Frontal cortex (tissue), 3 donors: ENCODE measurements at regions not wholly inside any gene's neighbourhood (a gene's known extent, or its start where the extent isn't known, plus 50 kb on each side); places are given as distances from the start of the nearest gene placed in this dataset.

ENCODE experiments used
- DNase-seq, 2 donors: peaks; one replicate each; pipeline ENCODE4 v3.0.0; 2012; ENCODE audit warnings: low spot score in 2 of 2
- FAIRE-seq: peaks from 2 replicates; lab custom pipeline; 2012; peaks lifted over from hg19 to GRCh38; lab: Jason Lieb, UNC
- donor health status: control.
- donor health status: control.
- donor health status: control.

- DNase-seq (no peak), FAIRE-seq (no peak)
These were observed 51.1 kb upstream of the NHSL1 start for GRCh38 chr6:138550346-138550767.

GRCh38 chr6:138554146-138554545 lies 54.9 kb upstream of the NHSL1 start:
- no peak for DNase-seq
- FAIRE-seq: no peak

- no peak for DNase-seq
- no peak for FAIRE-seq
These were observed 56.2 kb upstream of the NHSL1 start for GRCh38 chr6:138555421-138555988.

- no peak for FAIRE-seq
- DNase-seq: no peak
These were observed 57.9 kb upstream of the NHSL1 start for GRCh38 chr6:138557147-138557546.

- no peak for FAIRE-seq
- DNase-seq: no peak
These were observed 59.8 kb upstream of the NHSL1 start for GRCh38 chr6:138559143-138559542.

- DNase-seq (no peak), FAIRE-seq (no peak)
These were observed 61.0 kb upstream of the NHSL1 start for GRCh38 chr6:138560130-138560860.

- no peak for DNase-seq
- no peak for FAIRE-seq
These were observed 63.4 kb upstream of the NHSL1 start for GRCh38 chr6:138562691-138563090.

GRCh38 chr6:138563231-138563630 lies 63.9 kb upstream of the NHSL1 start:
- FAIRE-seq (no peak), DNase-seq (no peak)

GRCh38 chr6:138563650-138564049 lies 64.4 kb upstream of the NHSL1 start:
- FAIRE-seq (no peak), DNase-seq (no peak)

GRCh38 chr6:138564170-138564721 lies 65.0 kb upstream of the NHSL1 start:
- DNase-seq (no peak), FAIRE-seq (no peak)

GRCh38 chr6:138567052-138567451 lies 67.8 kb upstream of the NHSL1 start:
- FAIRE-seq: no peak
- no peak for DNase-seq

GRCh38 chr6:138568997-138569396 lies 69.7 kb upstream of the NHSL1 start:
- no peak for DNase-seq
- FAIRE-seq: no peak

- DNase-seq: no peak
- FAIRE-seq: no peak
These were observed 70.3 kb upstream of the NHSL1 start for GRCh38 chr6:138569554-138569953.

- DNase-seq: no peak
- no peak for FAIRE-seq
These were observed 70.9 kb upstream of the NHSL1 start for GRCh38 chr6:138569970-138570724.

- no peak for DNase-seq
- no peak for FAIRE-seq
These were observed 71.4 kb upstream of the NHSL1 start for GRCh38 chr6:138570725-138571029.

- no peak for FAIRE-seq
These were observed 71.9 kb upstream of the NHSL1 start for GRCh38 chr6:138571181-138571580.

GRCh38 chr6:138571585-138572166 lies 72.4 kb upstream of the NHSL1 start:
- FAIRE-seq: no peak
- DNase-seq: no peak

More at GRCh38 chr6:138571181-138571580, 71.9 kb upstream of the NHSL1 start:
- DNase-seq: no peak

GRCh38 chr6:138572167-138572875 lies 73.0 kb upstream of the NHSL1 start:
- peak in 1 of 2 donors; percentile 38 for DNase-seq

GRCh38 chr6:138572885-138573284 lies 73.6 kb upstream of the NHSL1 start:
- no peak for DNase-seq
- no peak for FAIRE-seq

More at GRCh38 chr6:138572167-138572875, 73.0 kb upstream of the NHSL1 start:
- FAIRE-seq: no peak

GRCh38 chr6:138575257-138575656 lies 76.0 kb upstream of the NHSL1 start:
- DNase-seq (no peak), FAIRE-seq (no peak)
